ENCODE measurements at regions not wholly inside any gene's neighbourhood (a gene's known extent, or its start where the extent isn't known, plus 50 kb on each side); places are given as distances from the start of the nearest gene placed in this dataset.

DNA sequence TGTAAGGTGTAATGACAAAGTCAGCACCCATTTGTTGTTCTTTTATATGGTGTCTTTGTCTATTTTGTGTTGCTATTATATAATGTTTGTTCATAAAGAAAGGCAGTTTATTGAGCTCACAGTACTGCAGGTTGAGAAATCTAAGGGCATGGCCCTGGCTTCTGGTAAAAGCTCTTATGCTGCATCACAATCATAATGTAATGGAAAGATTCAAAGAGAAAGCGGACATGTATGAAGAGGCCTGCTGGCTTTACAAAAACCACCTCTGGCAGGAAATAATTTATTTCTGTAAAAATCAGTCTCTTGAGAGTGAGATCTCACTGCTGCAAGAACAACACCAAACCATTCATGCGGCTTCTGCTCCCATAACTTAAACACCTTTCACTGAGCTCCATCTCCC, 746.7 kb upstream of the FAM174A start:
- DNase-seq, result no peak
- TF ChIP-seq, protein P1, sequence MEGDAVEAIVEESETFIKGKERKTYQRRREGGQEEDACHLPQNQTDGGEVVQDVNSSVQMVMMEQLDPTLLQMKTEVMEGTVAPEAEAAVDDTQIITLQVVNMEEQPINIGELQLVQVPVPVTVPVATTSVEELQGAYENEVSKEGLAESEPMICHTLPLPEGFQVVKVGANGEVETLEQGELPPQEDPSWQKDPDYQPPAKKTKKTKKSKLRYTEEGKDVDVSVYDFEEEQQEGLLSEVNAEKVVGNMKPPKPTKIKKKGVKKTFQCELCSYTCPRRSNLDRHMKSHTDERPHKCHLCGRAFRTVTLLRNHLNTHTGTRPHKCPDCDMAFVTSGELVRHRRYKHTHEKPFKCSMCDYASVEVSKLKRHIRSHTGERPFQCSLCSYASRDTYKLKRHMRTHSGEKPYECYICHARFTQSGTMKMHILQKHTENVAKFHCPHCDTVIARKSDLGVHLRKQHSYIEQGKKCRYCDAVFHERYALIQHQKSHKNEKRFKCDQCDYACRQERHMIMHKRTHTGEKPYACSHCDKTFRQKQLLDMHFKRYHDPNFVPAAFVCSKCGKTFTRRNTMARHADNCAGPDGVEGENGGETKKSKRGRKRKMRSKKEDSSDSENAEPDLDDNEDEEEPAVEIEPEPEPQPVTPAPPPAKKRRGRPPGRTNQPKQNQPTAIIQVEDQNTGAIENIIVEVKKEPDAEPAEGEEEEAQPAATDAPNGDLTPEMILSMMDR (IDR thresholded peaks at IDR 0.05; ENCODE audit: low read depth, low read length), result no peak
- H3K9me3 ChIP-seq (ENCODE audit: severe bottlenecking), result no peaks in the 10 kb centered on the region
- no peak overlapping the region for H3K27ac ChIP-seq
- H3K36me3 ChIP-seq, result no peaks in the 10 kb centered on the region
- H3K4me3 ChIP-seq (ENCODE audit: low read depth, low read length), result no peak overlapping the region
- H3K27me3 ChIP-seq (ENCODE audit: insufficient read depth, low read depth, severe bottlenecking), result no peaks in the 10 kb centered on the region

DNA sequence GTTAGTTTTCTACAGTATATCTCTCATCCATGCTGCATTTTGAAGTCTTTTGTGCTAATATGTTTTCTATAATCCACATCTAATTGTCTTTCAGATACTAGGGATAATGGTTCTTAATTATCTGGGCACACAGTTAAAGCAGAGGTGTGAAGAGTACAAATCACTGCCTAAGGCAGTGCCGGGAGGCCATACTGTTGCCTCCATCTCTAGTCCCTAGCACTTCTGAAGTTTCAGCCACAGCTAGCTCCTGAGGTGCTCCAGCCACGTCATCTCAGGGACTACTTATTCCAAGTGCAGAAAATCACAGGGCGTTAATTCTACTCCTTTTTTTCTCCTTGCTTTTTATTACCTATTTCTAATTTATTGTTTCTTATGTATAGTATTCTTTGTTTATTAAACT, 760.0 kb upstream of the FAM174A start:
- TF ChIP-seq, protein P1 (IDR thresholded peaks at IDR 0.05; ENCODE audit: low read depth, low read length), result no peak
- H3K4me3 ChIP-seq (ENCODE audit: low read depth, low read length), result no peak overlapping the region
- no peaks in the 10 kb centered on the region for H3K27me3 ChIP-seq (ENCODE audit: insufficient read depth, low read depth, severe bottlenecking)
- H3K9me3 ChIP-seq (ENCODE audit: severe bottlenecking), result no peaks in the 10 kb centered on the region
- no peak for DNase-seq
- H3K36me3 ChIP-seq, result no peaks in the 10 kb centered on the region
- no peak overlapping the region for H3K27ac ChIP-seq

DNA sequence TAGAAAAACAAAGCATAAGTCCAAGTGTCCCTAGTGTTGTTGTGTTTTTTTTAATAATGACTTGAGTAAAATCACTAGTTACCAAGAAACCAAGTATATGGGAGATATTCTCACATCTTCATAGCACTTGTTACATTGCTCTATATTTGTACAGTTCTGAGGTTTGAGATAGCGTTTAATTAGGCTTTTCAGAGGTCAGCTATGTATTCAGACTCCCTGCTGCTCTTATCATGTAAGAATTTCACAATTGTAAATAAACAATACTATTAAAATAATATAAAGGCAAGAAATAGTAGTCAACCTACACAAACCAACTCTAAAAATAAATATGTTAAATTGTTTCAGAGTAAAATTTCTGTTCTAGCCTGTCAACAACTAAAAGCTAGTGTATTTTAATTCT, 761.9 kb upstream of the FAM174A start:
- no peak overlapping the region for H3K4me3 ChIP-seq (ENCODE audit: low read depth, low read length)
- no peaks in the 10 kb centered on the region for H3K36me3 ChIP-seq
- TF ChIP-seq, protein P1 (IDR thresholded peaks at IDR 0.05; ENCODE audit: low read depth, low read length), result no peak
- no peaks in the 10 kb centered on the region for H3K9me3 ChIP-seq (ENCODE audit: severe bottlenecking)
- no peak for DNase-seq
- H3K27me3 ChIP-seq (ENCODE audit: insufficient read depth, low read depth, severe bottlenecking), result no peaks in the 10 kb centered on the region
- no peak overlapping the region for H3K27ac ChIP-seq

DNA sequence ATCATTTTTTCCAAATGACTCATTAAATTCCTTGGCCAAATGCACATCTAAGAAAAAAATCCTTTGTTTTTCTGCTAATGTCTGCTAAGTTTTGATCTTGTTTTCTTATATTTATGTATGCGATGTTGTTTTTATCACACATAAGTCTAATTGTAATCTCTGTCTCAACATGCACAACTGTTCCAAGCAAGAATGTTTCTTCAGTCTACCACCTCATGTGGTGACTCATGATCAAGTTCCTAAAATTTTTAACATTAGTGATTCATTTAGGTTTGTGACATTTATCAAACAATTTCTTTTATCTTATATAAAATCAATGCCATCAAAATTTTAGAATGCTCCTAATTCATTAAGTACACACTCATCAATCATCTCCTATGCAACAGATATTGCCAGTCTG, 763.9 kb upstream of the FAM174A start:
- Histone ChIP-seq H3K27me3 (ENCODE audit: insufficient read depth, low read depth, severe bottlenecking) (no peaks in the 10 kb centered on the region), H3K36me3 (no peaks in the 10 kb centered on the region), H3K27ac (no peak overlapping the region), H3K9me3 (ENCODE audit: severe bottlenecking) (no peaks in the 10 kb centered on the region), H3K4me3 (ENCODE audit: low read depth, low read length) (no peak overlapping the region)
- TF ChIP-seq, protein P1 (IDR thresholded peaks at IDR 0.05; ENCODE audit: low read depth, low read length), result no peak
- DNase-seq, result no peak

GRCh38 chr5:99765011-99765410, 770.2 kb upstream of the FAM174A start:
- Histone ChIP-seq H3K27ac (no peak overlapping the region), H3K9me3 (ENCODE audit: severe bottlenecking) (no peaks in the 10 kb centered on the region), H3K4me3 (ENCODE audit: low read depth, low read length) (no peak overlapping the region), H3K27me3 (ENCODE audit: insufficient read depth, low read depth, severe bottlenecking) (no peaks in the 10 kb centered on the region), H3K36me3 (no peaks in the 10 kb centered on the region)
- TF ChIP-seq, protein P1 (IDR thresholded peaks at IDR 0.05; ENCODE audit: low read depth, low read length), result no peak
- no peak for DNase-seq

DNA sequence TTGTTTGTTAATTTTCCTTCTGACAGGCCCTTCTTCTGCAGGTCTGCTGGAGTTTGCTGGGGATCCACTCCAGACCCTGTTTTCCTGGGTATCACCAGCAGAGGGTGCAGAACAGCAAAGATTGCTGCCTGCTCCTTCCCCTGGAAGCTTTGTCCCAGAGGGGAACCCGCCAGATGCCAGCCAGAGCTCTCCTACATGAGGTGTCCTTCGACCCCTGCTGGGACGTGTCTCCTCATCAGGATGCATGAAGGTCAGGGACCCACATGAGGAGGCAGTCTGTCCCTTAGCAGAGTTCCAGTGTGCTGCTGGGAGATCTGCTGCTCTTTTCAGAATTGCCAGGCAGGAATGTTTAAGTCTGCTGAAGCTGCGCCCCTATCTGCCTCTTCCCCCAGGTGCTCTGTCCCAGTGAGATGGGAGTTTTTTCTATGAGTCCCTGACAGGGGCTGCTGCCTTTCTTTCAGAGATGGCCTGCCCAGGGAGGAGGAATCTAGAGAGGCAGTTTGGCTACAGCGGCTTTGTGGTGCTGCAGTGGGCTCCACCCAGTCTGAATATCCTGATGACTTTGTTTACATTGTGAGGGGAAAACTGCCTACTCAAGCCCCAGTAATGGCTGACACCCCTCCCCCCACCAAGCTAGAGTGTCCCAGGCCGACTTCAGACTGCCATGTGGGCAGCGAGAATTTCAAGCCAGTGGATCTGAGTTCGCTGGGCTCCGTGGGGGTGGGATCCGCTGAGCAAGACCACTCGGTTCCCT, 772.0 kb upstream of the FAM174A start:
- no peak for DNase-seq
- H3K9me3 ChIP-seq (ENCODE audit: severe bottlenecking), result no peaks in the 10 kb centered on the region
- H3K27ac ChIP-seq, result no peak overlapping the region
- no peaks in the 10 kb centered on the region for H3K27me3 ChIP-seq (ENCODE audit: insufficient read depth, low read depth, severe bottlenecking)
- H3K4me3 ChIP-seq (ENCODE audit: low read depth, low read length), result no peak overlapping the region
- H3K36me3 ChIP-seq, result no peaks in the 10 kb centered on the region
- TF ChIP-seq, protein P1 (IDR thresholded peaks at IDR 0.05; ENCODE audit: low read depth, low read length), result no peak

Measured in WERI-Rb-1 (cell line).